ENCODE measurements at regions not wholly inside any gene's neighbourhood (a gene's known extent, or its start where the extent isn't known, plus 50 kb on each side); places are given as distances from the start of the nearest gene placed in this dataset.

DNA sequence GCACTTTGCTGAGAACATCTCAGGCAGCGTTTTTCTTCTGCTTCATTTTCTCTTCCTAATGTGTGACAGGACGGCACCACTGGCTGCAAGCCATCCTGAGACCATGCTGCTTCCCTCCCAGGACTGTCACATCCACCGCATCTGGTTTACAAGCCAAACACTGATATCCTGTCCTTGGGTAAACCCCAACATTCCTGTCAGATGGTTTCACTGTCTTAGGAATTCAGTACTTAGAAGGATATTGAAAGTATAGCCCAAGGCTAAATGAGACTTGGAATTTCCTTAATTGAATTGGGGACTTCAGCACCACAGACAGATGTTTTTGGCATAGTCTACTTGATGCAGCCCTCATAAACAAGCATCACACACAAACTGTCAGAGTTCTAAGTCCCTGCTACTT lies 74.2 kb upstream of the PLXNA4 start:
- TF ChIP-seq, protein P1, sequence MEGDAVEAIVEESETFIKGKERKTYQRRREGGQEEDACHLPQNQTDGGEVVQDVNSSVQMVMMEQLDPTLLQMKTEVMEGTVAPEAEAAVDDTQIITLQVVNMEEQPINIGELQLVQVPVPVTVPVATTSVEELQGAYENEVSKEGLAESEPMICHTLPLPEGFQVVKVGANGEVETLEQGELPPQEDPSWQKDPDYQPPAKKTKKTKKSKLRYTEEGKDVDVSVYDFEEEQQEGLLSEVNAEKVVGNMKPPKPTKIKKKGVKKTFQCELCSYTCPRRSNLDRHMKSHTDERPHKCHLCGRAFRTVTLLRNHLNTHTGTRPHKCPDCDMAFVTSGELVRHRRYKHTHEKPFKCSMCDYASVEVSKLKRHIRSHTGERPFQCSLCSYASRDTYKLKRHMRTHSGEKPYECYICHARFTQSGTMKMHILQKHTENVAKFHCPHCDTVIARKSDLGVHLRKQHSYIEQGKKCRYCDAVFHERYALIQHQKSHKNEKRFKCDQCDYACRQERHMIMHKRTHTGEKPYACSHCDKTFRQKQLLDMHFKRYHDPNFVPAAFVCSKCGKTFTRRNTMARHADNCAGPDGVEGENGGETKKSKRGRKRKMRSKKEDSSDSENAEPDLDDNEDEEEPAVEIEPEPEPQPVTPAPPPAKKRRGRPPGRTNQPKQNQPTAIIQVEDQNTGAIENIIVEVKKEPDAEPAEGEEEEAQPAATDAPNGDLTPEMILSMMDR (conservative IDR thresholded peaks at IDR 0.05; ENCODE audit: low read length) = no peak
- no peak for TF ChIP-seq EZH2phosphoT487 (IDR thresholded peaks at IDR 0.05; ENCODE audit: borderline replicate concordance, low read depth, low read length)

All from OCI-LY7 (cell line).